H1 (cell line): ENCODE measurements at regions not wholly inside any gene's neighbourhood (a gene's known extent, or its start where the extent isn't known, plus 50 kb on each side); places are given as distances from the start of the nearest gene placed in this dataset.

Experiments
- CTCF ChIA-PET: fragments of 300-600 bp; sonication (Branson Sonifier 250); formaldehyde crosslinking; loops from one replicate; lab custom pipeline; 2021; ENCODE audit not compliant: partially characterized antibody; lab: Charles Lee
- POLR2A ChIA-PET: fragments of 300-600 bp; sonication (Branson Sonifier 250); formaldehyde crosslinking; loops from one replicate; lab custom pipeline; 2021; ENCODE audit warnings: inconsistent platforms; ENCODE audit not compliant: partially characterized antibody; lab: Charles Lee
- DNase-seq, 2 experiments: peaks; one replicate each; pipeline versions ENCODE4 v3.0.0 to v3.0.0-alpha.2; 2010 to 2022; ENCODE audit warnings: low spot score in 2 of 2, low read depth in 1 of 2, mixed read lengths in 1 of 2
- FAIRE-seq: peaks from 2 replicates; lab custom pipeline; 2011; peaks lifted over from hg19 to GRCh38; lab: Jason Lieb, UNC
- H2AFZ ChIP-seq: 2 replicates; pipeline ENCODE4 v1.8.1; 2012; ENCODE audit warnings: low read length, inconsistent platforms
- H2AK5ac ChIP-seq: 2 replicates; pipeline ENCODE4 v1.6.1; 2013; ENCODE audit warnings: low read depth, low read length
- H2BK120ac ChIP-seq: replicated peaks from 2 replicates; pipeline ENCODE3; 2013; ENCODE audit warnings: low read depth, low read length, inconsistent platforms
- H2BK12ac ChIP-seq: 2 replicates; pipeline ENCODE4 v1.6.1; 2013; ENCODE audit warnings: low read depth, low read length
- H2BK15ac ChIP-seq: 2 replicates; pipeline ENCODE4 v1.6.1; 2013; ENCODE audit warnings: low read length
- H2BK20ac ChIP-seq: 2 replicates; pipeline ENCODE4 v1.6.1; 2013; ENCODE audit warnings: low read length
- H2BK5ac ChIP-seq: 2 replicates; pipeline ENCODE4 v1.6.1; 2013; ENCODE audit warnings: low read depth, low read length
- H3K14ac ChIP-seq: 2 replicates; pipeline ENCODE4 v1.6.1; 2013; ENCODE audit warnings: inconsistent platforms; ENCODE audit not compliant: insufficient read length
- H3K18ac ChIP-seq: 2 replicates; pipeline ENCODE4 v1.6.1; 2013; ENCODE audit warnings: low read length; ENCODE audit errors: extremely low read depth
- H3K23ac ChIP-seq: 2 replicates; pipeline ENCODE4 v1.6.1; 2013; ENCODE audit warnings: inconsistent platforms; ENCODE audit not compliant: insufficient read length
- H3K23me2 ChIP-seq: 2 replicates; pipeline ENCODE4 v1.6.1; 2013; ENCODE audit warnings: low read depth, low read length
- H3K27ac ChIP-seq: 2 replicates; pipeline ENCODE4 v1.6.1; 2011; ENCODE audit warnings: low read depth, low read length, inconsistent platforms
- H3K27me3 ChIP-seq, 4 experiments: replicated peaks in 1 of 4; 1 replicate in 1 of 4; 2 replicates in 3 of 4; pipeline versions ENCODE4 v1.6.1 to v1.8.1; 2011 to 2013; ENCODE audit warnings: low read length in 3 of 4, mild to moderate bottlenecking in 3 of 4, inconsistent platforms in 2 of 4, mixed read lengths in 2 of 4, moderate library complexity in 1 of 4; ENCODE audit not compliant: control insufficient read depth in 3 of 4, insufficient read depth in 3 of 4; ENCODE audit errors: extremely low read depth in 1 of 4
- H3K36me3 ChIP-seq, 4 experiments: 2 replicates each; pipeline versions ENCODE4 v1.6.1 to v1.8.1; 2011 to 2013; ENCODE audit warnings: mild to moderate bottlenecking in 4 of 4, low read length in 3 of 4, moderate library complexity in 2 of 4, control low read depth in 1 of 4, inconsistent platforms in 1 of 4; ENCODE audit not compliant: insufficient read depth in 4 of 4, control insufficient read depth in 2 of 4
- H3K4ac ChIP-seq: replicated peaks from 2 replicates; pipeline ENCODE3; 2013; ENCODE audit warnings: low read length, low read depth, mixed read lengths, inconsistent platforms; ENCODE audit not compliant: insufficient read length
- H3K4me1 ChIP-seq, 4 experiments: replicated peaks in 1 of 4; 1 replicate in 1 of 4; 2 replicates in 3 of 4; pipeline versions ENCODE4 v1.6.1 to v1.8.1; 2011 to 2013; ENCODE audit warnings: low read length in 3 of 4, inconsistent platforms in 2 of 4, mixed read lengths in 1 of 4; ENCODE audit not compliant: insufficient read depth in 4 of 4, control insufficient read depth in 3 of 4
- H3K4me2 ChIP-seq, 2 experiments: 2 replicates each; pipeline versions ENCODE4 v1.6.1 to v1.8.1; 2011 to 2013; ENCODE audit warnings: low read depth in 2 of 2, low read length in 2 of 2, control low read depth in 1 of 2, inconsistent platforms in 1 of 2, mild to moderate bottlenecking in 1 of 2; ENCODE audit not compliant: insufficient read depth in 1 of 2
- H3K4me3 ChIP-seq, 4 experiments: fragments of 200-600, 300-600 bp in 1 of 4; sonication (generic), shearing (Covaris generic), sonication (Bioruptor Twin) in 1 of 4; 2 replicates each; pipeline versions ENCODE4 v1.5.1 to v1.8.1; 2011 to 2016; ENCODE audit warnings: low read length in 4 of 4, low read depth in 3 of 4, control low read depth in 2 of 4, inconsistent platforms in 2 of 4, mild to moderate bottlenecking in 2 of 4, mixed read lengths in 1 of 4, moderate library complexity in 1 of 4; ENCODE audit not compliant: insufficient read depth in 2 of 4; ENCODE audit errors: extremely low read depth in 1 of 4
- H3K56ac ChIP-seq: replicated peaks from 2 replicates; pipeline ENCODE3; 2013; ENCODE audit warnings: low read depth, mild to moderate bottlenecking, mixed read lengths, low read length, inconsistent platforms; ENCODE audit not compliant: insufficient read length
- H3K79me1 ChIP-seq: 2 replicates; pipeline ENCODE4 v1.6.1; 2013; ENCODE audit warnings: low read depth, low read length, control low read depth
- H3K79me2 ChIP-seq, 2 experiments: 2 replicates each; pipeline versions ENCODE4 v1.6.1 to v1.8.1; 2012 to 2013; ENCODE audit warnings: low read length in 2 of 2, mild to moderate bottlenecking in 2 of 2, inconsistent platforms in 1 of 2; ENCODE audit not compliant: insufficient read depth in 2 of 2, control insufficient read depth in 1 of 2
- H3K9ac ChIP-seq, 4 experiments: replicated peaks in 1 of 4; 1 replicate in 1 of 4; 2 replicates in 3 of 4; pipeline versions ENCODE4 v1.6.1 to v1.8.1; 2011 to 2013; ENCODE audit warnings: low read depth in 3 of 4, low read length in 3 of 4, control low read depth in 2 of 4, mild to moderate bottlenecking in 2 of 4, moderate library complexity in 2 of 4, inconsistent platforms in 1 of 4; ENCODE audit errors: extremely low read depth in 1 of 4
- H3K9me3 ChIP-seq, 2 experiments: 2 replicates each; pipeline versions ENCODE4 v1.6.1 to v1.8.1; 2012 to 2013; ENCODE audit warnings: mild to moderate bottlenecking in 2 of 2, moderate library complexity in 2 of 2, control low read depth in 1 of 2, inconsistent platforms in 1 of 2, low read depth in 1 of 2, low read length in 1 of 2, mixed read lengths in 1 of 2; ENCODE audit not compliant: insufficient read depth in 2 of 2
- H4K20me1 ChIP-seq, 2 experiments: replicated peaks in 1 of 2; 2 replicates each; pipeline versions ENCODE3 to v1.8.1; 2011 to 2013; ENCODE audit warnings: inconsistent platforms in 2 of 2, low read length in 2 of 2, mild to moderate bottlenecking in 1 of 2; ENCODE audit not compliant: insufficient read depth in 2 of 2, control insufficient read depth in 1 of 2
- H4K5ac ChIP-seq: 2 replicates; pipeline ENCODE4 v1.6.1; 2013; ENCODE audit warnings: low read length, low read depth, mixed read lengths, inconsistent platforms; ENCODE audit not compliant: insufficient read length
- H4K8ac ChIP-seq: 2 replicates; pipeline ENCODE4 v1.8.0; 2013; ENCODE audit warnings: mild to moderate bottlenecking, moderate library complexity, low read length, inconsistent platforms; ENCODE audit not compliant: insufficient read depth; ENCODE audit errors: extremely low read depth
- H4K91ac ChIP-seq: replicated peaks from 2 replicates; pipeline ENCODE3; 2013; ENCODE audit warnings: low read length, mixed read lengths, inconsistent platforms; ENCODE audit not compliant: insufficient read length
- SP4 ChIP-seq: IDR thresholded peaks from 2 replicates; pipeline ENCODE4 v1.6.1; 2012; ENCODE audit warnings: low read length, inconsistent platforms
- WGBS, 2 experiments: shearing (Covaris generic) in 1 of 2; methylation state at CpG; one replicate each; pipeline versions ENCODE4 v1.1.6 to v1.1.7; 2013 to 2015; ENCODE audit warnings: low lambda C conversion rate in 2 of 2, mixed read lengths in 2 of 2, inconsistent platforms in 1 of 2, low coverage in 1 of 2, missing lambda C conversion rate in 1 of 2; ENCODE audit not compliant: insufficient replicate concordance in 2 of 2, insufficient coverage in 1 of 2, insufficient read length in 1 of 2; ENCODE audit errors: extremely low coverage in 1 of 2, missing lambda C conversion rate in 1 of 2; 5-methylcytosine and 5-hydroxymethylcytosine counted together

GRCh38 chr7:8991159-8991558 lies 557.8 kb downstream of the NXPH1 start:
- Histone ChIP-seq H2BK20ac (no peak overlapping the region), H3K4ac (no peak overlapping the region), H3K23me2 (no peaks in the 10 kb centered on the region), H2AK5ac (no peak overlapping the region), H2AFZ (no peak overlapping the region), H4K5ac (no peak overlapping the region), H3K79me1 (no peaks in the 10 kb centered on the region), H3K79me2 (no peaks in the 10 kb centered on the region), H4K8ac (no peak overlapping the region), H2BK5ac (no peak overlapping the region), H3K4me1 (no peaks in the 10 kb centered on the region), H4K20me1 (no peaks in the 10 kb centered on the region), H4K91ac (no peak overlapping the region), H3K27me3 (no peaks in the 10 kb centered on the region), H3K23ac (no peak overlapping the region), H3K56ac (no peak overlapping the region), H2BK15ac (no peak overlapping the region), H3K9ac (no peak overlapping the region), H3K27ac (no peak overlapping the region), H3K4me2 (no peak overlapping the region), H2BK120ac (no peak overlapping the region), H3K9me3 (no peaks in the 10 kb centered on the region), H3K14ac (no peak overlapping the region), H2BK12ac (no peak overlapping the region), H3K36me3 (no peaks in the 10 kb centered on the region), H3K4me3 (no peak overlapping the region), H3K18ac (no peak overlapping the region)
- ChIA-PET POLR2A (no interaction called here), CTCF (no interaction called here)
- WGBS, 2 experiments = 92% methylated on average over 2 of the region's 2 CpGs; no CpG with 5 or more reads in 1 of the 2 experiments
- TF ChIP-seq SP4 = no peak
- DNase-seq = no peak
- no peak for FAIRE-seq
